Spleen (tissue), 7 donors: ENCODE measurements at regions not wholly inside any gene's neighbourhood (a gene's known extent, or its start where the extent isn't known, plus 50 kb on each side); places are given as distances from the start of the nearest gene placed in this dataset.

Source experiments
- POLR2A ChIP-seq, 3 donors: fragments of 450-650 bp; IDR thresholded peaks; one replicate each; pipeline ENCODE4 v1.5.1; 2017; ENCODE audit warnings: antibody characterized with exemption in 3 of 3, mild to moderate bottlenecking in 1 of 3
- TF ChIP-seq, protein P1 (sequence below), 11 experiments: fragments of 200-600 bp in 7 of 11; fragments of 450-650 bp in 4 of 11; sonication (generic) in 4 of 11; IDR thresholded peaks in 8 of 11; conservative IDR thresholded peaks in 3 of 11; 1 replicate in 7 of 11; 2 replicates in 4 of 11; pipeline versions ENCODE4 v1.4.0 to v1.8.0; 2016 to 2021; ENCODE audit warnings: antibody characterized with exemption in 11 of 11, inconsistent platforms in 4 of 11, mild to moderate bottlenecking in 1 of 11
- donor health status: DM: no; HTN: no; CAD: no; lungs with moderate emphysema.
- donor health status: DM: no; HTN: no; CAD: no.
- donor health status: DM: no; HTN: no; CAD: no.

- TF ChIP-seq POLR2A (IDR thresholded peaks at IDR 0.05): no peak
- TF ChIP-seq, protein P1, sequence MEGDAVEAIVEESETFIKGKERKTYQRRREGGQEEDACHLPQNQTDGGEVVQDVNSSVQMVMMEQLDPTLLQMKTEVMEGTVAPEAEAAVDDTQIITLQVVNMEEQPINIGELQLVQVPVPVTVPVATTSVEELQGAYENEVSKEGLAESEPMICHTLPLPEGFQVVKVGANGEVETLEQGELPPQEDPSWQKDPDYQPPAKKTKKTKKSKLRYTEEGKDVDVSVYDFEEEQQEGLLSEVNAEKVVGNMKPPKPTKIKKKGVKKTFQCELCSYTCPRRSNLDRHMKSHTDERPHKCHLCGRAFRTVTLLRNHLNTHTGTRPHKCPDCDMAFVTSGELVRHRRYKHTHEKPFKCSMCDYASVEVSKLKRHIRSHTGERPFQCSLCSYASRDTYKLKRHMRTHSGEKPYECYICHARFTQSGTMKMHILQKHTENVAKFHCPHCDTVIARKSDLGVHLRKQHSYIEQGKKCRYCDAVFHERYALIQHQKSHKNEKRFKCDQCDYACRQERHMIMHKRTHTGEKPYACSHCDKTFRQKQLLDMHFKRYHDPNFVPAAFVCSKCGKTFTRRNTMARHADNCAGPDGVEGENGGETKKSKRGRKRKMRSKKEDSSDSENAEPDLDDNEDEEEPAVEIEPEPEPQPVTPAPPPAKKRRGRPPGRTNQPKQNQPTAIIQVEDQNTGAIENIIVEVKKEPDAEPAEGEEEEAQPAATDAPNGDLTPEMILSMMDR (IDR thresholded peaks at IDR 0.05 in 8 of 11, conservative IDR thresholded peaks at IDR 0.05 in 3 of 11): no peak
These were observed 288.6 kb upstream of the C9orf72 start for GRCh38 chr9:27861887-27862286.
